Hepatocyte (in vitro differentiated cells): ENCODE measurements at regions not wholly inside any gene's neighbourhood (a gene's known extent, or its start where the extent isn't known, plus 50 kb on each side); places are given as distances from the start of the nearest gene placed in this dataset.

Source experiments
- DNase-seq: peaks from one replicate; pipeline ENCODE4 v3.0.0-alpha.2; 2016; ENCODE audit warnings: low spot score
- H2AFZ ChIP-seq: fragments of 200-600 bp; sonication (generic); 2 replicates; pipeline ENCODE4 v1.6.0; 2016; ENCODE audit warnings: antibody characterized with exemption, mild to moderate bottlenecking
- H3K27ac ChIP-seq: fragments of 200-600 bp; sonication (generic); 2 replicates; pipeline ENCODE4 v1.5.1; 2016; ENCODE audit warnings: mild to moderate bottlenecking
- H3K27me3 ChIP-seq: fragments of 200-600 bp; sonication (generic); 2 replicates; pipeline ENCODE4 v1.6.1; 2016
- H3K36me3 ChIP-seq: fragments of 200-600 bp; sonication (generic); replicated peaks from 2 replicates; pipeline ENCODE4 v1.5.1; 2016; ENCODE audit warnings: low read depth; ENCODE audit not compliant: insufficient read depth
- H3K4me1 ChIP-seq: fragments of 200-600 bp; sonication (generic); 2 replicates; pipeline ENCODE4 v1.5.1; 2016; ENCODE audit warnings: mild to moderate bottlenecking, moderate library complexity; ENCODE audit not compliant: insufficient read depth
- H3K4me2 ChIP-seq: fragments of 200-600 bp; sonication (generic); 2 replicates; pipeline ENCODE4 v1.6.0; 2016
- H3K4me3 ChIP-seq: fragments of 200-600 bp; sonication (generic); 2 replicates; pipeline ENCODE4 v1.5.1; 2016; ENCODE audit warnings: mild to moderate bottlenecking
- H3K79me2 ChIP-seq: fragments of 200-600 bp; sonication (generic); 2 replicates; pipeline ENCODE4 v1.6.0; 2017; ENCODE audit warnings: mild to moderate bottlenecking
- H3K9me2 ChIP-seq: fragments of 200-600 bp; sonication (generic); replicated peaks from 2 replicates; pipeline ENCODE4 v1.6.0; 2017; ENCODE audit warnings: mild to moderate bottlenecking; ENCODE audit not compliant: insufficient read depth
- H3K9me3 ChIP-seq: fragments of 200-600 bp; sonication (generic); 2 replicates; pipeline ENCODE4 v1.5.1; 2016; ENCODE audit warnings: low read depth, mild to moderate bottlenecking
- H4K20me1 ChIP-seq: fragments of 200-600 bp; sonication (generic); 2 replicates; pipeline ENCODE4 v1.6.0; 2016; ENCODE audit warnings: mild to moderate bottlenecking; ENCODE audit not compliant: insufficient read depth, poor library complexity, severe bottlenecking
- EZH2 ChIP-seq: fragments of 200-600 bp; sonication (generic); IDR thresholded peaks from 2 replicates; pipeline ENCODE4 v1.6.1; 2016; ENCODE audit warnings: antibody characterized with exemption, mild to moderate bottlenecking, borderline replicate concordance
- EZH2phosphoT487 ChIP-seq: fragments of 200-600 bp; sonication (generic); IDR thresholded peaks from one replicate; pipeline ENCODE4 v1.6.1; 2018; ENCODE audit warnings: antibody characterized with exemption, mild to moderate bottlenecking, low read depth, moderate library complexity; ENCODE audit not compliant: unreplicated experiment, severe bottlenecking
- WGBS: methylation state at CpG from one replicate; pipeline ENCODE4 v1.1.6; 2016; ENCODE audit warnings: low lambda C conversion rate; ENCODE audit errors: missing lambda C conversion rate; 5-methylcytosine and 5-hydroxymethylcytosine counted together
- TF ChIP-seq, protein P1 (sequence below): fragments of 200-600 bp; sonication (generic); IDR thresholded peaks from 2 replicates; pipeline ENCODE4 v1.5.1; 2016; ENCODE audit warnings: antibody characterized with exemption, mild to moderate bottlenecking; ENCODE audit not compliant: poor library complexity

DNA sequence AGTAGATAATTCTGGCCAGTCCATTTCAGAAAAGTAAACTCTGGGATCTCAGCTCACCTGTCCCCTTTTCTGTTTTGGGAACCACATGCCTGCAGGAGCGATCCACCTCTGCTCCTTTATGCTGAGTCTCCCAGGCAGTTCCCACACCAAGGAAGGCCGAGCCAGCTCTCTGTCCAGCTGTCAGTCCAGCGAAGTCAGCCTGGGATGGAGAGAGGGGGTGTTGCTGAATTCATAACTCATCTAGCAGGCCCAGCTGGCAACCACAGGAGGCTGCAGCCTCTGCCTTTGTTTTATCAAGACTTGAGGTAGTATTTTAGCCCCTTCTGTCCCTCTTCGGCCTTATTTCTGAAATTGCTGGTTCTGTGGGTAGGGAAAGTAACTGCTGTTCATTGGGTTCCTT lies 209.9 kb downstream of the ARL4C start:
- Histone ChIP-seq H3K27ac (no peak overlapping the region), H3K4me2 (no peak overlapping the region), H4K20me1 (no peaks in the 10 kb centered on the region), H3K4me1 (no peaks in the 10 kb centered on the region), H3K79me2 (no peaks in the 10 kb centered on the region), H3K36me3 (no peaks in the 10 kb centered on the region), H3K27me3 (no peaks in the 10 kb centered on the region), H3K9me2 (no peaks in the 10 kb centered on the region), H2AFZ (no peak overlapping the region), H3K9me3 (no peaks in the 10 kb centered on the region), H3K4me3 (no peak overlapping the region)
- whole genome bisulfite sequencing = 90% methylated on average over 4 of the region's 4 CpGs
- TF ChIP-seq, protein P1, sequence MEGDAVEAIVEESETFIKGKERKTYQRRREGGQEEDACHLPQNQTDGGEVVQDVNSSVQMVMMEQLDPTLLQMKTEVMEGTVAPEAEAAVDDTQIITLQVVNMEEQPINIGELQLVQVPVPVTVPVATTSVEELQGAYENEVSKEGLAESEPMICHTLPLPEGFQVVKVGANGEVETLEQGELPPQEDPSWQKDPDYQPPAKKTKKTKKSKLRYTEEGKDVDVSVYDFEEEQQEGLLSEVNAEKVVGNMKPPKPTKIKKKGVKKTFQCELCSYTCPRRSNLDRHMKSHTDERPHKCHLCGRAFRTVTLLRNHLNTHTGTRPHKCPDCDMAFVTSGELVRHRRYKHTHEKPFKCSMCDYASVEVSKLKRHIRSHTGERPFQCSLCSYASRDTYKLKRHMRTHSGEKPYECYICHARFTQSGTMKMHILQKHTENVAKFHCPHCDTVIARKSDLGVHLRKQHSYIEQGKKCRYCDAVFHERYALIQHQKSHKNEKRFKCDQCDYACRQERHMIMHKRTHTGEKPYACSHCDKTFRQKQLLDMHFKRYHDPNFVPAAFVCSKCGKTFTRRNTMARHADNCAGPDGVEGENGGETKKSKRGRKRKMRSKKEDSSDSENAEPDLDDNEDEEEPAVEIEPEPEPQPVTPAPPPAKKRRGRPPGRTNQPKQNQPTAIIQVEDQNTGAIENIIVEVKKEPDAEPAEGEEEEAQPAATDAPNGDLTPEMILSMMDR = no peak
- no peak for TF ChIP-seq EZH2phosphoT487
- DNase-seq = no peak

DNA sequence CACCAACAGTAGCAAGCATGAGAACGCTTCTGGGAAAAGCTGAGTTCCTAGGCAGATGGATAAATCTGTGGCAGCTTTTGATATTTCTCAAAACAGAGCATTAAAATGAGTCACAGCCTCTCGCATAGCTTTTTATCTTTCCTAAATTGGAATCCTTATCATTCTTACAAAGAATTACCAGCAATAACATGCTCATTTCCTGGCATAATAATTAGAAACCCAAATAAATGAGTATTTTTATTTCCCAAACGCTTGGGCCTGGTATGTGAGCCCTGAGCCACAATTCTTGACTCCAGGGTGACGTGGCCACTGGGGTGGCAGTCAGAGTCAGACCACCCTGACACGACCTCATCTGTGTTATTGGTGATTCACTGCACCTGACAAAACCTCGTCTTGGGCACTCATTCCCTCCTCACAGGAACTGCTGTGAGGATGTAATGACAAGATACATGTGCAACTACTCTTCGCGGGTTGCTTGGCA lies 210.7 kb downstream of the ARL4C start:
- H4K20me1 ChIP-seq = no peaks in the 10 kb centered on the region
- no peak overlapping the region for H2AFZ ChIP-seq

DNA sequence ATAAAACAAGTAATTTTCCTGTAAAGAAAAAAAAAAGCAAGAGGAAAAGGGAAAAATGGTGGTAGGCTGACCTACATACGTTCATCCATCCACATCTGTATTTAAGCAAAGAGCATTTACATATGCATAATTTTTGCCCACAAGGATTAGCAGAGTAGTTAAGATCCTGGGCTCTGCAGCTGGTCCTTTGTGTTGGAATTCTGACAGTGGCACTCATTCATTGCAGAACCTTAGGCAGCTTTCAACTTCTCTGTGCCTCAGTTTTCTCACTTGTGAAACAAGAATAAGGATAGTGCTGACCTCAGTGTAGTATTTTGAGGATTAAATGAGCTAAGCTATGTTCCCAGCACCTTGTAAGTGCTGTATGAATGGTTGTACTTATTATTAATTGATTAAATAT lies 211.3 kb downstream of the ARL4C start:
- no peak overlapping the region for H3K4me2 ChIP-seq

More for the DNA sequence above, 210.7 kb downstream of the ARL4C start:
- no peaks in the 10 kb centered on the region for H3K79me2 ChIP-seq
- H3K36me3 ChIP-seq = no peaks in the 10 kb centered on the region
- H3K27me3 ChIP-seq = no peaks in the 10 kb centered on the region
- H3K4me1 ChIP-seq = no peaks in the 10 kb centered on the region
- no peaks in the 10 kb centered on the region for H3K9me2 ChIP-seq
- no peak for TF ChIP-seq EZH2phosphoT487
- TF ChIP-seq EZH2 = no peak
- TF ChIP-seq, protein P1 = no peak
- no peak overlapping the region for H3K4me3 ChIP-seq
- H3K4me2 ChIP-seq = no peak overlapping the region
- H3K27ac ChIP-seq = no peak overlapping the region
- H3K9me3 ChIP-seq = no peaks in the 10 kb centered on the region
- DNase-seq = no peak
- WGBS = 70% methylated on average over 8 of the region's 8 CpGs

More for the DNA sequence above, 211.3 kb downstream of the ARL4C start:
- no peak for DNase-seq
- H3K4me1 ChIP-seq = no peaks in the 10 kb centered on the region
- no peaks in the 10 kb centered on the region for H3K27me3 ChIP-seq
- H2AFZ ChIP-seq = no peak overlapping the region
- no peaks in the 10 kb centered on the region for H3K9me2 ChIP-seq
- TF ChIP-seq EZH2phosphoT487 (no peak), EZH2 (no peak)
- TF ChIP-seq, protein P1 = no peak
- no peak overlapping the region for H3K27ac ChIP-seq
- no peaks in the 10 kb centered on the region for H3K79me2 ChIP-seq
- no peaks in the 10 kb centered on the region for H3K9me3 ChIP-seq
- no peaks in the 10 kb centered on the region for H3K36me3 ChIP-seq
- 86% methylated on average over 1 of the region's 1 CpG for WGBS
- H3K4me3 ChIP-seq = no peak overlapping the region
- H4K20me1 ChIP-seq = no peaks in the 10 kb centered on the region
